ENCODE measurements at regions not wholly inside any gene's neighbourhood (a gene's known extent, or its start where the extent isn't known, plus 50 kb on each side); places are given as distances from the start of the nearest gene placed in this dataset.

- DNase-seq (ENCODE audit: low read depth) = no peak
These were observed 256.2 kb upstream of the KLHL29 start for GRCh38 chr2:23128684-23129292.

- DNase-seq (ENCODE audit: low read depth) = no peak
These were observed 253.9 kb upstream of the KLHL29 start for GRCh38 chr2:23131066-23131575.

- no peak for DNase-seq (ENCODE audit: low read depth)
These were observed 253.0 kb upstream of the KLHL29 start for GRCh38 chr2:23132000-23132399.

GRCh38 chr2:23132823-23133595, 252.0 kb upstream of the KLHL29 start:
- DNase-seq (ENCODE audit: low read depth) = no peak

GRCh38 chr2:23134726-23135125, 250.3 kb upstream of the KLHL29 start:
- DNase-seq (ENCODE audit: low read depth) = no peak

- DNase-seq (ENCODE audit: low read depth) = no peak
These were observed 249.4 kb upstream of the KLHL29 start for GRCh38 chr2:23135481-23136100.

GRCh38 chr2:23137166-23137565, 247.8 kb upstream of the KLHL29 start:
- no peak for DNase-seq (ENCODE audit: low read depth)

GRCh38 chr2:23138701-23139100, 246.3 kb upstream of the KLHL29 start:
- no peak for DNase-seq (ENCODE audit: low read depth)

GRCh38 chr2:23145460-23145859, 239.5 kb upstream of the KLHL29 start:
- DNase-seq (ENCODE audit: low read depth) = no peak

- no peak for DNase-seq (ENCODE audit: low read depth)
These were observed 239.0 kb upstream of the KLHL29 start for GRCh38 chr2:23146011-23146410.

- no peak for DNase-seq (ENCODE audit: low read depth)
These were observed 236.6 kb upstream of the KLHL29 start for GRCh38 chr2:23148342-23148741.

GRCh38 chr2:23149777-23150176, 235.2 kb upstream of the KLHL29 start:
- no peak for DNase-seq (ENCODE audit: low read depth)

- DNase-seq (ENCODE audit: low read depth) = no peak
These were observed 231.5 kb upstream of the KLHL29 start for GRCh38 chr2:23153484-23153883.

GRCh38 chr2:23155022-23155421, 230.0 kb upstream of the KLHL29 start:
- DNase-seq (ENCODE audit: low read depth) = no peak

GRCh38 chr2:23157812-23158211, 227.2 kb upstream of the KLHL29 start:
- no peak for DNase-seq (ENCODE audit: low read depth)

- no peak for DNase-seq (ENCODE audit: low read depth)
These were observed 226.7 kb upstream of the KLHL29 start for GRCh38 chr2:23158306-23158705.

GRCh38 chr2:23159746-23160405, 225.1 kb upstream of the KLHL29 start:
- no peak for DNase-seq (ENCODE audit: low read depth)

- no peak for DNase-seq (ENCODE audit: low read depth)
These were observed 220.8 kb upstream of the KLHL29 start for GRCh38 chr2:23164173-23164572.

- no peak for DNase-seq (ENCODE audit: low read depth)
These were observed 215.1 kb upstream of the KLHL29 start for GRCh38 chr2:23169896-23170295.

- no peak for DNase-seq (ENCODE audit: low read depth)
These were observed 213.9 kb upstream of the KLHL29 start for GRCh38 chr2:23171108-23171507.

GRCh38 chr2:23178396-23178795, 206.6 kb upstream of the KLHL29 start:
- DNase-seq (ENCODE audit: low read depth) = no peak

GRCh38 chr2:23183733-23184132, 201.2 kb upstream of the KLHL29 start:
- no peak for DNase-seq (ENCODE audit: low read depth)
